ENCODE measurements at regions not wholly inside any gene's neighbourhood (a gene's known extent, or its start where the extent isn't known, plus 50 kb on each side); places are given as distances from the start of the nearest gene placed in this dataset.
"Not testable (repeated sequence)": the region's sequence is repeated elsewhere in the genome, so short reads cannot be mapped to it uniquely, and the experiment has no call there.

GRCh38 chr3:72627271-72627670 lies 221.0 kb downstream of the SHQ1 start:
- no peak for DNase-seq (ENCODE audit: low spot score)

- no peak for DNase-seq (ENCODE audit: low spot score)
Measured at GRCh38 chr3:72625602-72626337, 222.5 kb downstream of the SHQ1 start.

DNA sequence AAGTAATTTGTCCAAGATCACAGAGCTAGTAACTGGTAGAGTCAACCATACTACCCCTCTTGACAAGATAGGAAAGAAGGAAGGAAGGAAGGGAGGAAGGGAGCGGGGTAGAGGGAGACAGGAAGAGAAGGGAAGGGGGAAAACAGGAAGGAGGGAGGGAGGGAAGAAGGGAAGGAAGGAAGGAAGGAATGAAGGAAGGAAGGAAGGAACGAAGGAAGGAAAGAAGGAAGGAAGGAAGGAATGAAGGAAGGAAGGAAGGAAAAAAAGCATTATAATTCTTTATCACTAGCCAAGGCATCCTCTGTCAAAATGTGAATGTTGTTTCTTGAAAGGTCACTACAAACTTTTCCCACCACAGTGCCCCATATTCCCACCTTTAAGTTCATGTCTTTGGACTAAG lies 223.6 kb downstream of the SHQ1 start:
- DNase-seq (ENCODE audit: low spot score) = no peak

DNA sequence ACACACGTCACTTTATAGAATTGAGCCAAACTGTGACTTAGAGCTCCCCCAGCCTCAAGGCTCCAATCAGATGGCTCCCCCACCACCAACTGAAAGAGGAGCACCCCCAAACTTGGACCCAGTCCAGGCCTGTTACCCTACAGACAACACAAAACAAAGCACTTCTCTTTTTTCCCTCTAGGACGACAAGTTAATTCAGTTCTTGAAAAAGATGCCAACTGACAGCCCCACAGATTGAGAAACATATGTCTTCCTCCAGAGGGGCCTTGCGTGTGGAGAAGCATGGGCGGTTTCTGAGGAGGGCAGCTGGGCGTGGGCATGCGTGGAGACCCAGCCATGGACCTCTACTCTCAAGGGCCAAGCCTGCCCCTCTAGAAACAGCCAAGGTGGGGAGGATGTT lies 229.5 kb downstream of the SHQ1 start:
- no peak for DNase-seq (ENCODE audit: low spot score)

GRCh38 chr3:72617424-72618024 lies 230.7 kb downstream of the SHQ1 start:
- no peak for DNase-seq (ENCODE audit: low spot score)

DNA sequence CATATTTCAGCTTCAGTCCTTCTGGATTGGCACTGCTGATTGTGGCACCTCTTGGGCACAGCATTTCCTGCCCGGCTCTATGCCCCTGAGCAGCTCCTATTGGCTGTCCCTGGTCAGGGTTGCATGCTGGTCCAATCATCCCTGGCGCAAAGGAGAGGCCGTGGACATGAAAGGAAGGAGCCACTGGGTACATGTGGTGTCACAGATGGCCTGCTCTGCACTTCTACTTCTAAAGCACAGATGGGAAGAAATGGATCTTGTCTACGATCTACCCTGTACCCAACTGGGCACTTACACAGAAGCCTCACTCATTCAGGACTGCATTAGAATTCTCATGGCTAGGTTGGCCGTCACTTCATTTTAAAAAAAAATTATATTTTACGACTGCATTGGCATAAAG lies 232.5 kb downstream of the SHQ1 start:
- DNase-seq (ENCODE audit: low spot score) = no peak

GRCh38 chr3:72615182-72615581 lies 233.1 kb downstream of the SHQ1 start:
- no peak for DNase-seq (ENCODE audit: low spot score)

- no peak for DNase-seq (ENCODE audit: low spot score)
Measured at GRCh38 chr3:72614394-72615074, 233.7 kb downstream of the SHQ1 start.

DNA sequence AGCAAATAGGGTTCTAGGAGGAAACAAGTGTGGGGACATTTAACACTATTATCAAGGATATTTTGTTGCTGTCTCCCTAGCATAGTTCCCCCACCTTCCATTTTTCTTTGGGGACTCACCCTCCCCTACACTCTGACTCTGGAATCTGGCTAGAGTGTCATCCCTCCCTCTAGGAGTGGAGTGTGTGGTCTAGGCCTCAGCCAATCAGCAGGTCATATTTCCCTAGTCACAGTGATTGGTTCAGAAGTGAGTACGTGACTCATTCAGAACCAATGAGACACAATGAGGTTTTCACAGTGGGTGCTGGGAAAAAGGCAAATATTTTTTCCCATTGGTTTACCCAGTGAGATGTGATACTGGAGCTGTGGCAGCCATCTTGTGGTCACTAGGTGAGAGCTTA lies 234.4 kb downstream of the SHQ1 start:
- no peak for DNase-seq (ENCODE audit: low spot score)

DNA sequence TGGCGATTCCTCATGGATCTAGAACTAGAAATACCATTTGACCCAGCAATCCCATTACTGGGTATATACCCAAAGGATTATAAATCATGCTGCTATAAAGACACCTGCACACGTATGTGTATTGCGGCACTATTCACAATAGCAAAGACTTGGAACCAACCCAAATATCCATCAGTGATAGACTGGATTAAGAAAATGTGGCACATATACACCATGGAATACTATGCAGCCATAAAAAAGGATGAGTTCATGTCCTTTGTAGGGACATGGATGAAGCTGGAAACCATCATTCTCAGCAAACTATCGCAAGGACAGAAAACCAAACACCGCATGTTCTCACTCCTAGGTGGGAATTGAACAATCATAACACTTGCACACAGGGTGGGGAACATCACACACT lies 239.1 kb downstream of the SHQ1 start:
- not testable (repeated sequence) for DNase-seq (ENCODE audit: low spot score)

- DNase-seq (ENCODE audit: low spot score) = no peak
Measured at GRCh38 chr3:72606005-72606800, 242.0 kb downstream of the SHQ1 start.

- no peak for DNase-seq (ENCODE audit: low spot score)
Measured at GRCh38 chr3:72604328-72604727, 243.9 kb downstream of the SHQ1 start.

GRCh38 chr3:72601983-72602750 lies 246.1 kb downstream of the SHQ1 start:
- no peak for DNase-seq (ENCODE audit: low spot score)

DNA sequence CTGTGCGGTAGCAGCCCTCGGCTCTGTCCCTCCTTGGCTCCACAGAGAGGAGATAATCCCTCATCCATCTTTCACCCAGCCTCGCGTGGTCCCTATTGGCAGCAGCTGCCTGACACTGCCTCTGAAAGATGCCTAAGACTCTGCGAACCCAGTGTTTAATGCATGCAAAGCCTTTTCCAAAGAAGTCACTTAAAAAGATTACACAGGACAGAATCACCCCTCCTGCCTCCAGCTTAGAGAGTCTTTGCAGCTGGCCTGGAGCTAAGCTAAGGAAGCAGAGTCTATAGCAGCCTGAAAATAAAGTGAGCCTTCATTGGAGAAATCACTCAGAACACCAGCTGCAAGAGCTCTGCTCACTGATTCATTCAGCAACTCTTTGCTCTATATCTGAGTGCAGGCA lies 247.2 kb downstream of the SHQ1 start:
- DNase-seq (ENCODE audit: low spot score) = peak; percentile 41

- no peak for DNase-seq (ENCODE audit: low spot score)
Measured at GRCh38 chr3:72597756-72598195, 250.5 kb downstream of the SHQ1 start.

- DNase-seq (ENCODE audit: low spot score) = no peak
Measured at GRCh38 chr3:72597043-72597442, 251.2 kb downstream of the SHQ1 start.

DNA sequence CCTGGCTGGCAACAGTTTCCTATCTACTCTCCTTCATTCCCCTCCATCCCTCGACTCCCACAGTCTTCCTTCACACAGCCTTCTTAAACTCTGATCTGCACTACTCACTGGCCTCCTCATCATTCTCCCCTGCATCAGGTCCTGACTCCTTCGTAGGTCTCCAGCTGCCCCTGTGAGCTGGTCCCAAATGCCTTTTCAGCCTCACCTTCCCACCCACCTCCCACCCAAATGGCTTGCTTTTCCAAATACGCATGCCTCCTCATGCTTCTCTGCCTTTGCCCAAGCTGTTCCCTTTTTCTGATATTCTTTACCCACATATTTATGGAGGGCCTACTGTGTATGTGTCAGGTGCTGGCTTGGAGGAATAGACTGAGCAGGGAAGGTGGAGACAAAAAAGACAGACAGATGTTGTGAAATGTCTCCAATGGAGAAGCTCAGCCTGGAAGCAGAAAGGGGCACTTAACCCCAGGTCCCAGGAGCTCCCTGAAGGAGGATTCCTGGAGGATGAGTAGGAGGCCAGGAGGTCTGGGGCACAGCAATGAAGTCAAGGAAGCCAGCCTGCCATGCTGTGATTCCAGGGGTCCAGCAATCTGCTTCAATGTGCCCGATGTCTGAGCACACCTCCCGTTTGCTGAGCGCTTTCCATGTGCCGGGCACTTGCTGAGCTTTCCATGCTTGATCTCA lies 252.2 kb downstream of the SHQ1 start:
- no peak for DNase-seq (ENCODE audit: low spot score)

DNA sequence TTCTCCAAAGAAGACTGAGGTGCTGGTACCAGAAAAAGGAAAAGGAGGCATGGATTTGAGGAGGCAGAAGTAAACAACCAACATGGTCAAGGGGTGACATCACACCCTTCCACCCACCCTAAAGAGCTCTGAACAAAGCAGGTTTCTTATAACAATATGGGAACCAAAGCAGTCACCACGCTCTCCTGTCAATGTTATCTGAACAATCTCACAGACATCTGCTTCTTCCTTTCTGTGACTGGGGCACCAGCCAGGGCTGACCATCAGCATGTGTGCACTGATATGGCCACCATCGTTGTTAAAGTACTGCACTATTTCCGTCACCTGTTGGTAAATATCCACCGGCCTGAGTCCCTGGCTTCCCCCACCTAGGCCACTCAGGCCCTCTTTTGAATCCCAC lies 252.9 kb downstream of the SHQ1 start:
- DNase-seq (ENCODE audit: low spot score) = no peak

- DNase-seq (ENCODE audit: low spot score) = no peak
Measured at GRCh38 chr3:72594615-72595215, 253.5 kb downstream of the SHQ1 start.

DNA sequence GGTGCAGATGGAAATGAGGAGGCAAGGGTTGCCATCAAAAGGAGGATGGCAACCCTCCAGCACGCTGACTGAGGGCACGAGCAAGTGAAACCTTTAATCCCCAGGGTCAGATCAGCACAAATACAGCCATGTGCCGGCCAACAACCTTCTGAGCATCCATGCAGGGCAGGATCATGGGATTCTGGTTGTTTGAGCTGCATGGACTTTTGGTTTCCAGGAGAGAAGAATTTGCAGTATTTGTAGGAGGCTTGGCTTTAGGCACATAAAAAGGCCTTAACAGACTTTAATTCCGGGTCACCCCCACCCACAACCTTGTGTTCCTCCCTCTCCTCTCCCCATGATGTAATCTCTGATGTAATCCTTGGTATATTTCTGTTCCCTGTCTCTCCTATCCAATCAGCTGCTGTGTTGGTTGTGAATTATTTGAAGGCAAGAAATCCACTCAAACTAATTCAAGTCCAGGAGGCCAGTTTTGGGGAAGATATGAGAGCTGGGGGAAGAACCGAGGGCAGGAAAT lies 254.3 kb downstream of the SHQ1 start:
- no peak for DNase-seq (ENCODE audit: low spot score)
